Natural killer cell treated with Interleukin-12 subunit alpha and Interleukin-12 subunit beta and Interleukin-15 and Interleukin-18, amount 100 ng/mL, for 72 hours (primary cell): ENCODE measurements at regions not wholly inside any gene's neighbourhood (a gene's known extent, or its start where the extent isn't known, plus 50 kb on each side); places are given as distances from the start of the nearest gene placed in this dataset.
"Not testable (repeated sequence)": the region's sequence is repeated elsewhere in the genome, so short reads cannot be mapped to it uniquely, and the experiment has no call there.

Experiments used
- ATAC-seq, 2 donors: fragments of 150-1000 bp; cut with Tn5 transposase in 1 of 2; sonication (Bioruptor Pico), chemical (Tn5 transposase) in 1 of 2; 2 replicates each; pipeline ENCODE4 v1.10.0; 2021
- DNase-seq: peaks from one replicate; pipeline ENCODE4 v3.0.0; 2022; ENCODE audit warnings: low spot score
- H3K27ac Mint-ChIP-seq, 2 donors: 1 replicate in 1 of 2; 2 replicates in 1 of 2; pipeline ENCODE4 v1.8.0; 2022; ENCODE audit warnings: mixed read lengths in 2 of 2, mild to moderate bottlenecking in 1 of 2, moderate library complexity in 1 of 2
- H3K27me3 Mint-ChIP-seq, 2 donors: 1 replicate in 1 of 2; 2 replicates in 1 of 2; pipeline ENCODE4 v1.8.0; 2022; ENCODE audit warnings: mixed read lengths in 2 of 2
- H3K36me3 Mint-ChIP-seq: one replicate; pipeline ENCODE4 v1.8.0; 2022; ENCODE audit warnings: mixed read lengths
- H3K4me1 Mint-ChIP-seq, 2 donors: 1 replicate in 1 of 2; 2 replicates in 1 of 2; pipeline ENCODE4 v1.8.0; 2022; ENCODE audit warnings: low read depth in 2 of 2, mixed read lengths in 2 of 2, mild to moderate bottlenecking in 1 of 2
- H3K4me3 Mint-ChIP-seq: one replicate; pipeline ENCODE4 v1.8.0; 2022; ENCODE audit warnings: mixed read lengths
- H3K9me3 Mint-ChIP-seq: 2 replicates; pipeline ENCODE4 v1.8.0; 2022; ENCODE audit warnings: mixed read lengths

DNA sequence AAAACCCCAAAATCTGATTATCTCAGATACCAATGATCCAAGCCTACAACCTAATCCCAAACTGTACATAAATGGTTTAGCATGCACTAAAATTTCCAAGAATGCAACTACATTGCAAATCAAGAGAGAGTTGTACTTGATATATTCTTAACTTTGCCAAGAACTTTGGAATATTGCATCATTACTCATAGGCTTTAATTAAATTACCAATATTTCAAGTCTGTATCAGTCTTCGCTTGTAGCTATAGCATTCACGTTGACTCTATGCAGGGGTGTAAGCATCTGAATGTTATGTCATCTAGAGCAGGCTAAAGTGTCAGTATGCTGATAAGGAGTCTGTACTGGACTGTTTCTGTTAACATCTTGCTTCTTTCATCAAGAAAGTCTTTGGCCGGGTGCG, 56.3 kb downstream of the FOXI3 start:
- H3K27ac Mint-ChIP-seq: no peak overlapping the region
- H3K27me3 Mint-ChIP-seq: peaks cover 8% of the 10 kb centered on the region in 2 donors
- no peaks in the 10 kb centered on the region for H3K9me3 Mint-ChIP-seq
- no peak for ATAC-seq
- H3K4me1 Mint-ChIP-seq: no peaks in the 10 kb centered on the region
- H3K4me3 Mint-ChIP-seq: no peak overlapping the region
- no peaks in the 10 kb centered on the region for H3K36me3 Mint-ChIP-seq
- no peak for DNase-seq

- Mint-ChIP-seq H3K4me3 (no peak overlapping the region), H3K9me3 (no peaks in the 10 kb centered on the region), H3K36me3 (no peaks in the 10 kb centered on the region), H3K27me3 (peaks cover 9 to 20% of the 10 kb centered on the region in 2 donors), H3K27ac (no peak overlapping the region), H3K4me1 (no peaks in the 10 kb centered on the region)
- ATAC-seq (no peak), DNase-seq (no peak)
Observed at GRCh38 chr2:88377641-88377991, 74.9 kb downstream of the FOXI3 start.

GRCh38 chr2:88372042-88372441, 80.5 kb downstream of the FOXI3 start:
- DNase-seq: no peak
- Mint-ChIP-seq H3K9me3 (no peaks in the 10 kb centered on the region), H3K4me3 (no peak overlapping the region), H3K27me3 (peaks cover 15 to 29% of the 10 kb centered on the region in 2 donors), H3K27ac (no peak overlapping the region), H3K36me3 (no peaks in the 10 kb centered on the region), H3K4me1 (no peaks in the 10 kb centered on the region)
- no peak for ATAC-seq

DNA sequence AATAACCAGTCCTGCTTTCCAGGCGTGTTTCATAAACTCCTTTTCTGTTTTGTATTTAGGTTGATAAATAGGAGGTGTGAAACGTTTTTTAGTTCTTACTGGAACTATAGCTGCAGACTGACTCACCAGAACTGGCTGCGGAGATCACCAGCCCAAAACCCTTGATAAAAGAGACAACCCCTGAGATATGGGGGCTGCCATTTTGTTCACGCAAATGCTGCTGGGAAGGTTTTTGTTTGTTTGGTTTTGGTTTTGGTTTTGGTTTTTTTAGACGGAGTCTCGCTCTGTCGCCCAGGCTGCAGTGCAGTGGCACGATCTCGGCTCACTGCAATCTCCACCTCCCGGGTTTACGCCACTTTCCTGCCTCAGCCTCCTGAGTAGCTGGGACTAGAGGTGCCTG, 87.1 kb downstream of the FOXI3 start:
- not testable (repeated sequence) for H3K27ac Mint-ChIP-seq, DNase-seq, H3K4me3 Mint-ChIP-seq, H3K4me1 Mint-ChIP-seq, H3K27me3 Mint-ChIP-seq, H3K9me3 Mint-ChIP-seq, ATAC-seq, H3K36me3 Mint-ChIP-seq

DNA sequence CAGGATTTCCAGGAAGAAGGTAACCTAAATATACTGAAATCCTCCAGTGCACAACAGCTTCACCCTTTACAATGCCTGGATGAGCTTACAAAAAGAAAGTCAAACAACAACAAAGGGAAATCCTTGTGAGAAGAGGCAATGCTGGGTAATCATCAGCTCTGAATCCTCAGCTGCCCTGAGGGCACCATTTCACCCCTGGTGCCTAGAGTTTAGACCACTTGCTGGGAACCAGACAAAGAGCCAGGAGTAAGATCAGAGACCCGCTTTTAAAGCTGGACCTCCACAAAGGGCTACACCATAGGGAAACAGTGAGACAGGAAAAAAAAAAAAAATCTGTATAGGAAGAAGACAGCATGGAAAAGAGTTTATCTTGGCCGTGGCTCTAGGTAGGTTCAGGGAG, 97.0 kb downstream of the FOXI3 start:
- Mint-ChIP-seq H3K9me3 (no peaks in the 10 kb centered on the region), H3K4me1 (no peaks in the 10 kb centered on the region), H3K4me3 (no peak overlapping the region), H3K27me3 (peaks cover 22 to 28% of the 10 kb centered on the region in 2 donors), H3K27ac (no peak overlapping the region), H3K36me3 (no peaks in the 10 kb centered on the region)
- DNase-seq (no peak), ATAC-seq (no peak)

- no peaks in the 10 kb centered on the region for H3K9me3 Mint-ChIP-seq
- H3K4me1 Mint-ChIP-seq: no peaks in the 10 kb centered on the region
- no peak overlapping the region for H3K27ac Mint-ChIP-seq
- H3K27me3 Mint-ChIP-seq: peaks cover 27% of the 10 kb centered on the region in 2 donors
- no peaks in the 10 kb centered on the region for H3K36me3 Mint-ChIP-seq
- DNase-seq (no peak), ATAC-seq (peak in 1 of 2 donors; percentile 25)
- H3K4me3 Mint-ChIP-seq: no peak overlapping the region
Observed at GRCh38 chr2:88351249-88351601, 101.3 kb downstream of the FOXI3 start.

DNA sequence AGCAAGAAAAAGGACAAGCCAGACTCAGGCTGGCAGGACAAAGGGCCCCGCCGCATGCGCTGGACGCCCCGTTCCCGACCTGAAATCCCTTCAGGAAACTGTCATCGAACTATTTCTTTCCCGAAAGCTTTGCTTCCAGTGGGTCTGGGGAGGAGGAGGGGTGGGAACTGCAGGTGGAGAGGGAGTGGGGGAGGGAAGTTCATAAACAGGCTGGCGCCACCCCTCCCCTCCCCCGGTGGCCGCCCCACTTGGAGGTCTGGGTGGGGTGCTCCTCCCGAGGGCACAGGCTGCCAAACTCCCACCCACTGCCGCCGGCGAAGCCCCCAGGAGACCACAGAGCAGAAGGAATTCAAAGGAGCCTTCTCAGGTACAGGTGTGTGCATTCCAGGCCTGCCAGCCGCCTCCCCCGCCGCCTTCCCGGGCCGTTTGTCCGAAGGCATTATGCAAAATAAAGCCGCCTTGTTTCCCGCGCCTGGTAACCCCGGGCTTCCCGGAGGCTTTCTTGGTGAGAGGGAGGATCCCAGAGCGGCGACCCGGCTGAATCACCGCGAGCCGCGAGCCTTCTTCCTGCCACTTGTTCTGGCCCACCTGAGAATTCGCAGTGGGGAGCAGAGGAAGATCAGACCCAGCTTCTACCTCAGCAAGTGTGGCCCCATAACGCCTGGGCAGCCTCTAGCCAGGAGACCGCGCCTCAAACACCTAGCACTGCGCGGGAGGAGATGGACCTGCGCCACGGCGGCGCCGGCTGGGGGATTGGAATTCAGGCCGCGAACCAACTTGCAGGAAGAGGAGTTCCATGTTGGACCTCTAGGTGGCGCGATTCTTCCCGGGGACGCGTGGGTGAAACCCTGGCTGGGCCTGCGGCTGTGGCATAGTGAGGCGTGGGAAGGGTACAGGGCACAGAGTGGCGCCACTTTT, 101.9 kb downstream of the FOXI3 start:
- DNase-seq (no peak), ATAC-seq (peak; percentile 59 to 72)
- H3K27ac Mint-ChIP-seq: no peak overlapping the region
- H3K36me3 Mint-ChIP-seq: no peaks in the 10 kb centered on the region
- peaks cover 21 to 26% of the 10 kb centered on the region in 2 donors for H3K27me3 Mint-ChIP-seq
- H3K9me3 Mint-ChIP-seq: no peaks in the 10 kb centered on the region
- no peaks in the 10 kb centered on the region for H3K4me1 Mint-ChIP-seq
- H3K4me3 Mint-ChIP-seq: peak overlapping the region; percentile 20

DNA sequence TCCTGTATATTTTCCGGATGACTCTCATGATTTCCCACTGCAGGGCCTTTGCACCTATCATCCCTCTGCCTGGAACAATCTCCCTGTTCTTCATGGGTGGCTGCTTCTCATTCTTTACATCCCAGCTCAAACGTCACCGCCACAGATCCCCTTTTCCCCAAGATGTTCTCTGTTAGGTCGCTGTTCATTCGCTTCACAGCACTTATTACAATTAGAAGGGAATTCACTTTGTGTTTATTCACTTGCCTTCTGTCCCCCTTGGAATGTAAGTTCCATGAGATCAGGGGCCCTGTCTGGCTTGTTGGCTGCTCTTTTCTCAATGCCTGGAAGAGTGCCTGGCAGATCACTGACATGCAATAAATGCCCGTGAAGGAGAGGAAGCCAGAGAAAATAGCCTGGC, 106.7 kb downstream of the FOXI3 start:
- Mint-ChIP-seq H3K27ac (no peak overlapping the region), H3K4me3 (no peak overlapping the region), H3K27me3 (peaks cover 7 to 14% of the 10 kb centered on the region in 2 donors), H3K4me1 (peaks cover 7 to 8% of the 10 kb centered on the region in 2 donors), H3K9me3 (no peaks in the 10 kb centered on the region), H3K36me3 (no peaks in the 10 kb centered on the region)
- DNase-seq (no peak), ATAC-seq (no peak)

- ATAC-seq (no peak), DNase-seq (no peak)
- H3K4me1 Mint-ChIP-seq: peaks cover 7 to 8% of the 10 kb centered on the region in 2 donors
- H3K36me3 Mint-ChIP-seq: no peaks in the 10 kb centered on the region
- H3K27me3 Mint-ChIP-seq: peaks cover 10 to 14% of the 10 kb centered on the region in 2 donors
- no peaks in the 10 kb centered on the region for H3K9me3 Mint-ChIP-seq
- H3K27ac Mint-ChIP-seq: no peak overlapping the region
- H3K4me3 Mint-ChIP-seq: peak overlapping the region; percentile 5
Observed at GRCh38 chr2:88342749-88343148, 109.7 kb downstream of the FOXI3 start.

DNA sequence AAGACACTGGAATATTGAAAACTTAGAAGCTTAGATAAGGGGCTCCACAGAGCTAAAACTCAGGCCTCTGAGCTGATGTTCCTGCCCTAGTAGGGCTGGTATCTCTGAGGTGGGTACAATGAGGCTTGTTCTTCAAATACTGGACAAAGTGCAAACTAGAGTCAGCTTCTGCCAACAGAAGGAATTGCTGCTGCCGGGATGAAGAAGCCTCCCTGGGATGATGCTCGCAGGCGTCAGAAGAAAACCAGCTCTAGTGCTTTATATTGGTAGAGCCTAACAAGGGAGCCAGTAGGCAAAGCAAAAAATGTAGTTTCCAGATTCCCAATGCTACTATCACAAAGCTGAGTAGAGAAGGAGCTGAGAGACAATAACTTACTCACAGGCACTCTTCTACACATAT, 118.1 kb downstream of the FOXI3 start:
- Mint-ChIP-seq H3K27ac (no peak overlapping the region), H3K9me3 (no peaks in the 10 kb centered on the region), H3K27me3 (peaks cover 26 to 48% of the 10 kb centered on the region in 2 donors), H3K4me1 (peaks cover 3 to 5% of the 10 kb centered on the region in 2 donors), H3K4me3 (no peak overlapping the region), H3K36me3 (no peaks in the 10 kb centered on the region)
- DNase-seq (no peak), ATAC-seq (no peak)

DNA sequence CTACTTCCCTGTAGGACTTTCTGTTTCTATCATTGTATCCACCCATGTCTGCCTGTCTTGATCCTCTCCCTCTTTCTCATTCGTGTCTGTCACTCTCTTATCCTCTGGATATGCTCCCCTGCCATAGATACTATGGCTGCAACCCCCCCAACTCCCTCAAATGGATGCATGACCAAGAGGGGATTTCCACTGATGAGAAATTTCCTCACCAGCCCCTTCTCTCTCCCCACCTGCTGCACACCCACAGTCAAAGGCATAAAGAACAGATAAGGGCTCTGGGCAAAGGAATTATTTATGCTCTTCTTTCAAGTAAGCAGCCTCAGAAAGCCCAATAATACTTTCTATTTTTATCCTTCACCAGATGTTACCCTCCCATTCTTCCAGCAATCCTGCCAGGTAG, 121.3 kb downstream of the FOXI3 start:
- H3K9me3 Mint-ChIP-seq: no peaks in the 10 kb centered on the region
- H3K36me3 Mint-ChIP-seq: no peaks in the 10 kb centered on the region
- peaks cover 28 to 52% of the 10 kb centered on the region in 2 donors for H3K27me3 Mint-ChIP-seq
- ATAC-seq (no peak), DNase-seq (no peak)
- H3K27ac Mint-ChIP-seq: no peak overlapping the region
- H3K4me1 Mint-ChIP-seq: peaks cover 3 to 5% of the 10 kb centered on the region in 2 donors
- H3K4me3 Mint-ChIP-seq: peak overlapping the region; percentile 8

DNA sequence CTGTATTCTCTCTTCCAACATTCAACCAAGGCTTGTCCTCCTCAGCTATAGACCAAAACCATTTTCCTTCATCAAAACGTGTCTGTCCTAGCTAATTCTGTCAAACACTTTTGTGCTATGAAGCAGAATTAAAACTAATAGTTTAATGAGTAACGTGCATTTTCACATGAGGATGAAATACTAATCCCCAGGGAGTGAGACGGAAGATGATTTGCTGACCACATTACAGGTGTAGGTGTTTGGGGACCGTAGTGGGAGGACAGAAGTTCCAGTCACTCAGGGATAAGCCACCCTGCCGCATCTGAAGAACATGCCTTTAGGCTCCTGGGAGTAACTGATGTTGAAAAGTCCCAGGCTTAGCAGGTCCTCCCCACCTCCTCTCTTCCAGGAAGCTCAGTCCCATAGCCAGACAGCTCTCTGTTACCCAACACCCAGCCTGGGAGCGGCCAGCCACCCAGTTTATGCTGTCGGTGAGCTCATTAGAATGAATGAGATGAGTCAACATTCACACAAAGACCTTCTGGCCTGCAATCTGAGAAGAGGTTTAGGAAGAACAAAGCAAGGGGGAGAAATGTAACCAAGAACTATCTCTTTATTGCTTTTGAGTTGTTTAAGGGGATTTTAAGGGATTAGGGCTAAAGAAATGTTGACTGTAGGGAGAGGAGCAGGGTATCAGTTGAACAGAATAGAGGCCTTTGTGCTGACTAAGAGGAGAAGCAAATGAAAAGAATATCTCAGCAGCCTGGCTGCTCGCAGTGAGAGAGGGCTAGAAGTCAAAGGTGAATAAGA, 122.5 kb downstream of the FOXI3 start:
- Mint-ChIP-seq H3K36me3 (no peaks in the 10 kb centered on the region), H3K4me1 (peaks cover 3 to 5% of the 10 kb centered on the region in 2 donors), H3K27me3 (peaks cover 26 to 55% of the 10 kb centered on the region in 2 donors), H3K4me3 (peak overlapping the region; percentile 34), H3K27ac (no peak overlapping the region), H3K9me3 (no peaks in the 10 kb centered on the region)
- no peak for DNase-seq
- peak; percentile 57 to 76 for ATAC-seq

DNA sequence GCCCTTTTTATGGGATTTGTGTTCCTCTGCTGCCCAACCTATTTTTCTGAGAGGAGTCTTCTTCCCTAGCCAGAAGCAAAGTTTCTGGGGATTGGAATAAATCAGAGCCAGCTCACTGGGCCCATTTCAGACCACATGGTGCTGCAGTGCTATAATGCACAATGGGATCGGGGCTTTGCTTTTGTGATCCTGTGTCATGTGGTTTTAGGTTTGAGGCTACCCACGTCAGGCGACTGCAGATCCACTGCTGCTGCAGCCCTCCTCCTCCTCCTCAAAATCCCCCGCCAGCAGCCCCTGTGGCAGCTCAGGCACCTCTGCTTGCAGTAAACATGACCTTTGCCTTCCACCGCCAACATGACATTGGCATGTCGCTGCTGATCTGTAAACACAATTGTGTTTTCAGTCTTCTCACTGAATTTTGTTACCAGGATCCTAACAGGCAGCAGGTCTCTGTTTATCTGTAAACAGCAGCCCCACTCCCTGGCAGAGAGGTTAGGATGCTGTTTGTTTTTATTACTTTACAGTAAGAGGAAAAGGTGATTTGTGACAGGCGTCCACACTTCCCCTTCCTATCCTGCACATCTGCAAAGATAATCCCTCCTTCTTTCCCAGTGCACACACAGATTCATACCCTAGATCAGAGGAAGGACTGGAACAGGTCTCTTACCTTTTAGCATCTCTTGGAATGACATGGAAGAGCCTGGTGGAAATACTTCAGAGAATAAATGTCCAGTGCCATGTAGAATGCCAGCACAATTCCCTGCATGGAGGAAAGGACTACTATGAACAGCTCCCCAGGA, 130.8 kb downstream of the FOXI3 start:
- H3K36me3 Mint-ChIP-seq: no peaks in the 10 kb centered on the region
- H3K9me3 Mint-ChIP-seq: no peaks in the 10 kb centered on the region
- peaks cover 8 to 27% of the 10 kb centered on the region in 2 donors for H3K27me3 Mint-ChIP-seq
- ATAC-seq (no peak), DNase-seq (no peak)
- no peak overlapping the region for H3K4me3 Mint-ChIP-seq
- no peak overlapping the region for H3K27ac Mint-ChIP-seq
- H3K4me1 Mint-ChIP-seq: no peaks in the 10 kb centered on the region
